ENCODE measurements at regions not wholly inside any gene's neighbourhood (a gene's known extent, or its start where the extent isn't known, plus 50 kb on each side); places are given as distances from the start of the nearest gene placed in this dataset.

GRCh38 chr1:56397409-56397808 is 182.0 kb downstream of the PLPP3 start:
- Histone ChIP-seq H3K36me3 (no peaks in the 10 kb centered on the region), H3K9me3 (peaks cover 0 to 4% (median 0%) of the 10 kb centered on the region in 4 donors), H3K27me3 (no peaks in the 10 kb centered on the region), H3K4me3 (no peak overlapping the region), H3K4me1 (peaks cover 0 to 20% (median 0%) of the 10 kb centered on the region in 4 donors), H3K27ac (peak overlapping the region in 1 of 4 donors; percentile 15)
- TF ChIP-seq, protein P1, sequence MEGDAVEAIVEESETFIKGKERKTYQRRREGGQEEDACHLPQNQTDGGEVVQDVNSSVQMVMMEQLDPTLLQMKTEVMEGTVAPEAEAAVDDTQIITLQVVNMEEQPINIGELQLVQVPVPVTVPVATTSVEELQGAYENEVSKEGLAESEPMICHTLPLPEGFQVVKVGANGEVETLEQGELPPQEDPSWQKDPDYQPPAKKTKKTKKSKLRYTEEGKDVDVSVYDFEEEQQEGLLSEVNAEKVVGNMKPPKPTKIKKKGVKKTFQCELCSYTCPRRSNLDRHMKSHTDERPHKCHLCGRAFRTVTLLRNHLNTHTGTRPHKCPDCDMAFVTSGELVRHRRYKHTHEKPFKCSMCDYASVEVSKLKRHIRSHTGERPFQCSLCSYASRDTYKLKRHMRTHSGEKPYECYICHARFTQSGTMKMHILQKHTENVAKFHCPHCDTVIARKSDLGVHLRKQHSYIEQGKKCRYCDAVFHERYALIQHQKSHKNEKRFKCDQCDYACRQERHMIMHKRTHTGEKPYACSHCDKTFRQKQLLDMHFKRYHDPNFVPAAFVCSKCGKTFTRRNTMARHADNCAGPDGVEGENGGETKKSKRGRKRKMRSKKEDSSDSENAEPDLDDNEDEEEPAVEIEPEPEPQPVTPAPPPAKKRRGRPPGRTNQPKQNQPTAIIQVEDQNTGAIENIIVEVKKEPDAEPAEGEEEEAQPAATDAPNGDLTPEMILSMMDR (IDR thresholded peaks at IDR 0.05) = no peak
- TF ChIP-seq POLR2A (IDR thresholded peaks at IDR 0.05) (no peak), EP300 (IDR thresholded peaks at IDR 0.05) (peak in 1 of 2 donors; percentile 31)
- 47 to 60% methylated on average over 2 of the region's 2 CpGs for WGBS, 2 donors
- no peak for DNase-seq (ENCODE audit: low spot score in 2 of 2)

- Histone ChIP-seq H3K27me3 (no peaks in the 10 kb centered on the region), H3K4me3 (no peak overlapping the region), H3K36me3 (no peaks in the 10 kb centered on the region), H3K4me1 (peaks cover 0 to 20% (median 0%) of the 10 kb centered on the region in 4 donors), H3K9me3 (peaks cover 0 to 4% (median 0%) of the 10 kb centered on the region in 4 donors), H3K27ac (no peak overlapping the region)
- TF ChIP-seq EP300 (IDR thresholded peaks at IDR 0.05) (no peak), POLR2A (IDR thresholded peaks at IDR 0.05) (no peak)
- TF ChIP-seq, protein P1 (IDR thresholded peaks at IDR 0.05) = no peak
- WGBS, 2 donors = 74 to 79% methylated on average over 4 of the region's 4 CpGs
- DNase-seq (ENCODE audit: low spot score in 2 of 2) = no peak
Measured at GRCh38 chr1:56396581-56396980, 182.8 kb downstream of the PLPP3 start.

DNA sequence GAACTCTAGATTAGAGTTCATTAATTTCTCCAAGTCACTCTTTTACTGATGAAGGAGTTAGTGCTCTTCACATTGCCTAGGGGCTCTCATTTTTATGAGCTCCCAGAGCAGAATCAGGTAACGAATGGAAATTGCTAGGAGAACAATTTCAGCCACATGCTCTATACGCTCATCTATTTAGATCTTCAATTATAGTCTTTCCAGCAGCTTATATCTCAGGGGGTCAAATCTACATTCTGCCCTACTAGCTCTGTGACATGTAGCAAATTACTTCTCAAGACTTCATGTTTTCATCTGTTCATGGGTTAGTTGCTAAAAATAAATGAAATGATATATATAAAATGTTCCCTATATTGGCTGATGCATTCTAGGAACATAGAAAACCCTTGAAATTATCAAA is 183.6 kb downstream of the PLPP3 start:
- WGBS, 2 donors = 92 to 98% methylated on average over 2 of the region's 2 CpGs

DNA sequence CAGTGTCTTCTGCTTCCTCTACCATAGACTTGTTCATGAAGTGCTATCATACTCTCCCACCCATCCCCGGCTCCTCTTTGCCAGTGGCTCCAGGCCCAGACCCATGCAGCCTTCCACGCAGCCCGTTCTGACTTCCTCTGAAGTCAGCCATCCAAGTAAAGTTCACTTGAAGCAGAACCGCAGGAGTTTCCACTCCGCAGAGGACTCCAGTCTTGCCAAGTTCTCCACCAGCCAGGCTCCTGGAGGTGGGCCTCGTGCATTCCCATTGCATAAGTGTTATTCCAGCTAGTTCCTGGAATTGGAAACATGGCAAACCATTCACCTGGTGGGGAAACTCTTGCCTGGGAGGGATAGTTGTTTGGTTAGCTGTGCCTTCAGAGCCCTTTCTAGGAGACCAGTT is 185.1 kb downstream of the PLPP3 start:
- Histone ChIP-seq H3K27ac (peak overlapping the region in 1 of 4 donors; percentile 33), H3K9me3 (no peaks in the 10 kb centered on the region), H3K4me1 (peaks cover 0 to 16% (median 0%) of the 10 kb centered on the region in 4 donors), H3K27me3 (no peaks in the 10 kb centered on the region), H3K36me3 (no peaks in the 10 kb centered on the region), H3K4me3 (no peak overlapping the region)
- peak; percentile 32 to 56 for DNase-seq (ENCODE audit: low spot score in 2 of 2)
- TF ChIP-seq EP300 (IDR thresholded peaks at IDR 0.05) = peak in 1 of 2 donors; percentile 69
- TF ChIP-seq, protein P1 (IDR thresholded peaks at IDR 0.05) = no peak
- 74 to 79% methylated on average over 6 of the region's 6 CpGs for WGBS, 2 donors

More for the DNA sequence above, 183.6 kb downstream of the PLPP3 start:
- H3K27ac ChIP-seq = no peak overlapping the region
- peaks cover 0 to 4% (median 0%) of the 10 kb centered on the region in 4 donors for H3K9me3 ChIP-seq
- no peak overlapping the region for H3K4me3 ChIP-seq
- no peaks in the 10 kb centered on the region for H3K36me3 ChIP-seq
- no peak for TF ChIP-seq EP300 (IDR thresholded peaks at IDR 0.05)
- TF ChIP-seq, protein P1 (IDR thresholded peaks at IDR 0.05) = no peak
- no peaks in the 10 kb centered on the region for H3K27me3 ChIP-seq
- no peak for DNase-seq (ENCODE audit: low spot score in 2 of 2)
- H3K4me1 ChIP-seq = peaks cover 0 to 20% (median 0%) of the 10 kb centered on the region in 4 donors

DNA sequence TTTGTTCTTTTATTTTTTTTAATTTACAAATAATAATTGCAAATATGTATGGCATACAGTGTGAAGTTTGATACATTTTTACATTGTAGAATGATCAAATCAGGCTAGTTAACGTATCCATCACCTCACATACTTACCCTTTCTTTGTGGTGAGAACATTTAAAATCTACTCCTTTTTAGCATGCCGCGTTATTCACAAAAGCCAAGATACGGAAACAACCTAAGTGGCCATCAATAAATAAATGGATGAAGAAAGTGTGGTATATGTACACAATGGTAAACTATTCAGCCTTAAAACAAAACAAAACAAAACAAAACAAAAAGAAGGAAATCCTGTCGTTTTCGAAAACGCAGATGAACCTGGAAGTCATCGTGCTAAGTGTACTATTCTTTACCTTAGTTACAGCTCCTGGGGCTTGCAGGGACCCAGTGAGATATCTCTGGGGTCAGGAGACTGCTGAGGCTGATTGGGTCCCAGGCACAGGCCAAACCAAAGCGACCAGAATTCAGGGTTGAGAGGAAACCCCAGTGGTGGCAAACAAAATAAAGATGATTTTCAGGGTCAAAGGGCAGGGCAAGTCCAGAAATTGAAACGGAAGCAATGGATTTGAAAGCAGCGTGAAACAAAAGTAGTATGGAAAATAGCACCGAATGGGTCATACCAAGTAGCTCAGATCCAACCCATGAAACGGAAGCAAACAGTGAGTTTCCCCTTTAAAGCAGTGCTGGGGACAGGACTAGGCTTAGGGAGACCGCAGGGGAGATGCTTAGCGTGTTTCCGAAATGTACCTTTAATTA is 188.2 kb downstream of the PLPP3 start:
- DNase-seq (ENCODE audit: low spot score in 2 of 2) = no peak
- TF ChIP-seq, protein P1 (IDR thresholded peaks at IDR 0.05) = no peak
- TF ChIP-seq POLR2A (IDR thresholded peaks at IDR 0.05) = no peak
- no peak for TF ChIP-seq EP300 (IDR thresholded peaks at IDR 0.05)
- WGBS, 2 donors = 83 to 86% methylated on average over 16 of the region's 16 CpGs

More for the DNA sequence above, 188.2 kb downstream of the PLPP3 start:
- no peak overlapping the region for H3K27ac ChIP-seq
- H3K9me3 ChIP-seq = no peaks in the 10 kb centered on the region
- no peaks in the 10 kb centered on the region for H3K36me3 ChIP-seq
- H3K27me3 ChIP-seq = no peaks in the 10 kb centered on the region
- H3K4me1 ChIP-seq = peaks cover 0 to 4% (median 0%) of the 10 kb centered on the region in 4 donors
- no peak overlapping the region for H3K4me3 ChIP-seq

All from tibial nerve (tissue), 4 donors.